Loucy (cell line): ENCODE measurements at regions not wholly inside any gene's neighbourhood (a gene's known extent, or its start where the extent isn't known, plus 50 kb on each side); places are given as distances from the start of the nearest gene placed in this dataset.

ENCODE experiments used
- EZH2phosphoT487 ChIP-seq: fragments of 200-600 bp; IDR thresholded peaks from 2 replicates; pipeline ENCODE4 v1.6.1; 2018; ENCODE audit warnings: antibody characterized with exemption, mild to moderate bottlenecking, moderate library complexity, borderline replicate concordance
- TF ChIP-seq, protein P1 (sequence below): fragments of 200-600 bp; sonication (generic); conservative IDR thresholded peaks from 2 replicates; pipeline ENCODE4 v1.5.1; 2014; ENCODE audit warnings: mild to moderate bottlenecking, antibody characterized with exemption, low read length

DNA sequence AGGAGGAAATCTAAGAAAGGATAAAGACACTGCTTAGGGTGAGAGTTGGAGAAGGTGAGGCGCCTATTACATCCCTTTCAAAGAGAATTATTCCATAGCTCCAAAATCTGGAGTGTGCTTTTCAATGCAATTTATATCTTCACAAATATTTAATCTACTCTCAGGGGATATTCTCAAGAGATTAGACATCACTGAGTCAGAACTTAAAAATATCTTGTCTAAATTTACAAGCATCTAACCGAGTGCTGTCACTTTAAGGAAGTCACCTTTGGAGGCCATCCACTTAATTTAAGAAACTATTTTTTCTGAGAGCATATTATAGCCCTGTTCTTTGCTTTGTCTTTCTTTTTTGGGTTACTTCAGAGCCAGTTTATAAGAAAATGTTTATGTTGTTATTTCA, 134.6 kb downstream of the TNFSF18 start:
- TF ChIP-seq EZH2phosphoT487 = no peak
- TF ChIP-seq, protein P1, sequence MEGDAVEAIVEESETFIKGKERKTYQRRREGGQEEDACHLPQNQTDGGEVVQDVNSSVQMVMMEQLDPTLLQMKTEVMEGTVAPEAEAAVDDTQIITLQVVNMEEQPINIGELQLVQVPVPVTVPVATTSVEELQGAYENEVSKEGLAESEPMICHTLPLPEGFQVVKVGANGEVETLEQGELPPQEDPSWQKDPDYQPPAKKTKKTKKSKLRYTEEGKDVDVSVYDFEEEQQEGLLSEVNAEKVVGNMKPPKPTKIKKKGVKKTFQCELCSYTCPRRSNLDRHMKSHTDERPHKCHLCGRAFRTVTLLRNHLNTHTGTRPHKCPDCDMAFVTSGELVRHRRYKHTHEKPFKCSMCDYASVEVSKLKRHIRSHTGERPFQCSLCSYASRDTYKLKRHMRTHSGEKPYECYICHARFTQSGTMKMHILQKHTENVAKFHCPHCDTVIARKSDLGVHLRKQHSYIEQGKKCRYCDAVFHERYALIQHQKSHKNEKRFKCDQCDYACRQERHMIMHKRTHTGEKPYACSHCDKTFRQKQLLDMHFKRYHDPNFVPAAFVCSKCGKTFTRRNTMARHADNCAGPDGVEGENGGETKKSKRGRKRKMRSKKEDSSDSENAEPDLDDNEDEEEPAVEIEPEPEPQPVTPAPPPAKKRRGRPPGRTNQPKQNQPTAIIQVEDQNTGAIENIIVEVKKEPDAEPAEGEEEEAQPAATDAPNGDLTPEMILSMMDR = no peak
